CD1c-positive myeloid dendritic cell (primary cell): ENCODE measurements at regions not wholly inside any gene's neighbourhood (a gene's known extent, or its start where the extent isn't known, plus 50 kb on each side); places are given as distances from the start of the nearest gene placed in this dataset.
A peak's percentile ranks its signal among the peaks of the same experiment; 100 is the strongest.

Experiments
- DNase-seq: peaks from one replicate; pipeline ENCODE4 v3.0.0-alpha.2; 2016; ENCODE audit errors: extremely low spot score

- no peak for DNase-seq
Measured at GRCh38 chr1:229964281-229964680, 102.8 kb upstream of the GALNT2 start.

DNA sequence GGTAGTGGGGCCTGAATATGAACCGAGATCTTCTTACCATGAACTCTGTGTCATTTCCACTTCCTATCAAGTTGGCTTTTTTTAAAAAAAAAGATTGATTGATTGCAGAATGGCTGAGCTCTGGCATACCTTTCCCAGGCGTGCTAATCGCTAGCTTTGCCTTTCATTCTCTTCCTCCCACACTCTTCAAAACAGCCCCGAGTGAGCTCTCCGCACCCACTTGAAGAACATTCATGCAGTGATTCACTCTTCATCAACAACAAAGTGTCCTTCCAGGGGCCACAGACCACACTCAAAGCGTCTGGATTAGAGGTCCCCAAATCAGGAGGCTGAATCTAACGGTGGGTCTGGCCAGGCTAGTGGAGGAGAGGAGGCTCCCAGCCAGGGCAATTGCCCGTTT, 96.3 kb upstream of the GALNT2 start:
- no peak for DNase-seq

- DNase-seq: no peak
Measured at GRCh38 chr1:229971141-229971540, 95.9 kb upstream of the GALNT2 start.

GRCh38 chr1:229972600-229973296, 94.3 kb upstream of the GALNT2 start:
- DNase-seq: peak; percentile 7

DNA sequence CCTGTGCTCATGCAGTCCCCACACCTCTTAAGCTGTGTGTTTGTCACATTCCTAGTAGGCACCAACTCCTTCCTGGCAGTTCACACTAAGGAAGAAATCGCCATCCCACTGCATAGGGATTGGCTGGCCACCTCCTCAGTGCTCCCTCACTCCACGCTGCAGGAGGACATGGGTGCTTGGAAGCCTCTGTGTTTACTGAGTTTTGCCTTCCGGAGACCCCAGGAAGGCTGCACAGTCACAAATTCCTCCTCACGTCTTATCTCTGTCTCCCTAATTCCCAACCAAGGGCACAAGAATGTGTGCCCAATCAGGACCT, 93.8 kb upstream of the GALNT2 start:
- DNase-seq: no peak

- DNase-seq: no peak
Measured at GRCh38 chr1:229975047-229975446, 92.0 kb upstream of the GALNT2 start.

DNA sequence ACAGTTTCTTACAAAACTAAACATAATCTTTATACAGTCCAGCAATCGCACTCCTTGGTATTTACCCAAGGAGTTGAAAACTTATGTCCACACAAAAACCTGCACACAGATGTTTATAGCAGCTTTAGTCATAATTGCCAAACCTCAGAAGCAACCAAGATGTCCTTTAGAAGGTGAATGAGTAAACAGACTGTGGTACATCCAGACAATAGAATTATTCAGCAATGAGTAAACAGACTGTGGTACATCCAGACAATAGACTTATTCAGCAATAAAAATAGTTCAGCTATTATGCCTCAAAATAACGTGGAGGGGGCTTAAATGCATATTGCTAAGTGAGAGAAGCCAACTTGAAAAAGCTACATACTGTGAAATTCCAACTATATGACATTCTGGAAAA, 87.0 kb upstream of the GALNT2 start:
- no peak for DNase-seq

DNA sequence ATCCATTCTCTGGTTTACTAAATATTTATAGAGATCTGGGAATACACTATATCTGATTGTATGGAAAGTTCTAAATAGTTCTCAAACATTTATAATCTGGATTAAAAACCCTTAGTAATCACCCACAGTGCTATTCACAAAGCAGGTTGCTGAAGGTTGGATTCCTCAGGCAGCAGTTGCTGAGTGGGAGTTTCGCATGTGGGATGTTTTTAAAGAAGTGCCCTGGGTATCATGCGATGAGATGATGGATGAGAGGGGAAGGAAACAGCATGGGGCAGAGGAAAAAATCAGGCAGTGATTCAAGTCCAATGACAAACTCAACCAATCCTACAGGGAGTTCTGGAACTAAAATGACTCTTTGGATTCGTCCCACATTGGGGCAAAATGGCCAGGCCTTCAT, 85.3 kb upstream of the GALNT2 start:
- DNase-seq: no peak

- no peak for DNase-seq
Measured at GRCh38 chr1:229984310-229984991, 82.6 kb upstream of the GALNT2 start.

DNA sequence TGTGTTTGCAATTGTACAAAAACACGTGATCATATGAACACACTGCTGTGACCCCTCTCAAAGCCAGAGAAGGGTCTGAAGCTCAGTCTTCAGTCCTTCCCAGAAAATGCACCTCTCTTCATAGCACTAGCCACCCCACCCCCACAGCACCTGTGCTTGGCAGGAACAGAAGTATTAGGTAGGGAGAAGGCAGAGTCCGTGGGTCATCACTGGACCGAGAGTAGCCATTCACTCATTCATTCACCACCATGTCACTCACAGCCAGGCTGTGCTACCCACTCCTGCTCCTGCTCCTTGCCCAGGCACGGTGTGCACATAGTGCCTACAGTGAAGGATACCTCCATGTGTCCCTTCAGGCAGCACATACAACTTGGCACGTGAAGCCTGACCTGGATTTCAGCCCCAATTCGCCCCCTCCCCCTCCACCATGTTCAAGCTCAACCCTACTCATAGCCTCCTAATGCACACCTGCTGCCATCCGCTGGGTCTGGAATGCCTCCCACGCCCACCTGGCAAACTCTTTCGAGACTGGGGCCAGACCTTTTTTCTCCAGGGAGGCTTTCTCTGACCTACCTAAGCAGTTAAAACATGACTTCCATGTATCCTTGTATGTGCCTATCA, 81.9 kb upstream of the GALNT2 start:
- DNase-seq: no peak

DNA sequence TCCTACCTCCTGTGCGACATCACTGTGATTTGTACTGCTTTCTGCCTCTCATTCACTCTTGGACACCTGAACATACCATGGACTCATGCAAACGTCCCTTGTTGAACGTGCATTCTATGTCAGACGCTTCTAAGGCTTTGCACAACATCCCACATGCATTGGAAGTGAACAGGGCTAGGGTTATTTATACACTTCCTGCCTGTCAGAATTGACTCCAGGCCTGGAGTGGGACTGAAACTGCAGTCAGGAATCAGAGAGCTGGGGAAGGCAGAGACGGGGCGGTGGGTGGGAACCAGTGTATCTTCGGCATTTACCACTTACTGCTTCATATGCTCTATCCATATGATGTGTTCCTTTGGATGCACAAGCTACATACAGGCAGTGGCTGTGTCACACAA, 81.4 kb upstream of the GALNT2 start:
- no peak for DNase-seq

DNA sequence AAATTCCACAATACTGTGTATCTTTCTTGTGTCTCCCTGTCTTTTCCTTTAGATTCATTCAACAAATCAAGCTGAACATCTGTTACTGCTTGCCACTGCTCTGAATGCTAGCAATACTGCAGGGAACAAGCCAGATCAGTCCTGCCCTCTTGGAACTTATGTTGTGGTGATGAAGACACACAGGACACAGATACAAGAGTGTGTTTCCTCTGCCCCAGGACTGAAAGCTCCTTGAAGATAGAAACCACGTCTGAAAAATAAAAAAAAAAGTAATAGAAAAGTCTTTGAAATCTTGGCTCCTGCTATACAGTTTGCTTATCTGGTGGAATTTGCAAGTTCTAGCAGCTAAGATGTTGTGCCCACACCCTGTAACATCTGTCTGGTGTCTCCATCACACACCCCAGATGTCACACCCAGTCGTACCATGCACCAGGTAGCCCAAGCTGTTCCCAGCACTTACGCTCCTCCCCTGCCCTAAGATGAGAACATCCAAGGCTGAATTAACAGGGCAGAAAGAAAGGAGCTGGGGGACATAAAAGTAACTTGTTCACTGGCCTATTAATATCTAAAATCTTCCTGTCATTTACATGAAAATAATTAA, 80.2 kb upstream of the GALNT2 start:
- DNase-seq: no peak

DNA sequence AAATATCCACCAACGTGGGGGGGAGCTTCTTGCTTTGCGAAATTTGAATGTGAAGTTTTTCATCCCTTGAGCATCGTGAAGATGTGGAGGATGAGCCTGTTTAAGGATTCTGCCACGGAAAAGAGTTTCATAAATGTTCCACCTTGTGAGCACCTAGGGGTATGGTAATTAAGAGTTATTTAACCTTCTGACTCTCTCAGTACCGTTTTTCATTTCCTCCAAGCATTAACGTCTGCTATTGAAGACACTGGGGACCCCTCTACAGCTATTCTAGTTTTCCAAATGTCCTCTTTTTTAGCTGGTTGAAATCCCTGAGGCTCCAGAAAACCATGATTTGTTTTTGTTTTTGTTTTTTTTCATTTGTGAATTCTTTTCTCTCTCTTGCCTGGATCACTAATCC, 79.1 kb upstream of the GALNT2 start:
- DNase-seq: no peak

GRCh38 chr1:229988534-229988933, 78.5 kb upstream of the GALNT2 start:
- DNase-seq: no peak

DNA sequence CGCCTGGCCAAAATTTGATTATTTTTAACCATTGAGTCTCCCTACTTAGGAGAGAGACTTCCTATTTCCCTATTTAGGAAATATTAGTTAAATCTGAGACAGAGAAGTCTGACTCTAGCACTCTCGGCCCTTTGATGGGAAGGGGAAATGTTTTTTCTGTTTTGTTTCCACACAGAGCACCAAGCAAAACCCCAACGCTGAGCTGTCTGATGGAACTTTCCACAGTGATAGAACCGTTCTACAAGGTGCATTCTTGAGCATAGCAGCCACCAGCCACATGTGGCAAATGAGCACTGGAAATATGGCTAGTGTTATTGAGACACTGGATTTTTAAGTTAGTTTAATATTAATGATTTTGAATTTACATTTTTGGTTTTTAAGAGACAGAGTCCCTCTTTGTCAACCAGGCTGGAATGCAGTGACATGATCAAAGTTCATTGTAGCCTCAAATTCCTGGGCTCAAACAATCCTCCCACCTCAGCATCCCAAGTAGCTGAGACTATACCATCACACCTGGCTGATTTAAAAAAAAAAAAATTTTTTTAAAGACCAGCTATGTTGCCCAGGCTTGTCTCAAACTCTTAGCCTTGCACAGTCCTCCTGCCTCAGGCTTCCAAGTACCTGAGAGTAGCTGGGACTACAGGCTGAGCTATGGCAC, 77.3 kb upstream of the GALNT2 start:
- no peak for DNase-seq

- no peak for DNase-seq
Measured at GRCh38 chr1:229990326-229990725, 76.7 kb upstream of the GALNT2 start.

- no peak for DNase-seq
Measured at GRCh38 chr1:229991104-229991513, 75.9 kb upstream of the GALNT2 start.

DNA sequence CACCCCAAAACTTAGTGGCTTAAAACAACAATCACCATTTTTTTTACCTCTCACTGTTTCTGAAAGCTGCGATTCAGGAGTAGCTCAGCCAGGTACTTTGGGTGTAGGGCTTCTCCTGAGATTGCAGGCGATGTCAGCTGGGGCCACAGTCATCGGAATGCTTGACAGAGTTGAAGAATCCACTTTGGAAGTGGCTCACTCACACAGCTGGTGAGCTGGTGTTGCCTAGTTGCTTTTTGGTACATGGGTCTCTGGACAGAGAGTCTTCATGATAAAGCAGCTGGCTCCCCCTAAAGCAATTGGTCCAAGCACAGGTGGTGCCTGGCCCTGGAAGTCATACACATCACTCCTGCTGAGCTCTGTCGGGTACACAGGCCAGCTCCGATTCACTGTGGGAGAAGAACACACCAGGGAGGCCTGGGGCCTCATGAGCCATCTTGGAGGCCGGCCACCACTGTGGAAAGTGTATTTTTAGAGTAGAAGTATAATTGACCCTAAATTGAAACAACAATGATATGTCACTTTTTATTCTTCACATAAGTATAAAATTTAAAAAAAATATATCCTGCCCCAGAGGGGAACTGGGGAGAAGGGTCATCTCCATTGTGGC, 75.2 kb upstream of the GALNT2 start:
- no peak for DNase-seq

DNA sequence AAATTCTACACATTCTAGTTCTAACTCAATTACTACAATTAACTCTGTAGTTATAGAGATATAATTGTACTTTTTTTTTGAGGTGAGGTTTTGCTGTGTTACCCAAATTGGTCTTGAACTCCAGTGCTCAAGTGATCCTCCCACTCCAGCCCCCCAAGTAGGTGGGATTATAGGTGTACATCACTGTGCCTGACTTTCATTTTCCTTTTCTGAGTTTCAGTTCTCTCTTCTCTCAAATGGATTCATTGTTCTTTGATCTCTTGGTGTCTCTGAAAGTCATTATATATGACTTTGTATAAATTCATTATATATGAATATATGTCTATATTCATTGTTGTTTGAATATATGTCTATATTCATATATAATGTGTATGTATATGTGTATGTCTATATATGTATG, 74.0 kb upstream of the GALNT2 start:
- no peak for DNase-seq

DNA sequence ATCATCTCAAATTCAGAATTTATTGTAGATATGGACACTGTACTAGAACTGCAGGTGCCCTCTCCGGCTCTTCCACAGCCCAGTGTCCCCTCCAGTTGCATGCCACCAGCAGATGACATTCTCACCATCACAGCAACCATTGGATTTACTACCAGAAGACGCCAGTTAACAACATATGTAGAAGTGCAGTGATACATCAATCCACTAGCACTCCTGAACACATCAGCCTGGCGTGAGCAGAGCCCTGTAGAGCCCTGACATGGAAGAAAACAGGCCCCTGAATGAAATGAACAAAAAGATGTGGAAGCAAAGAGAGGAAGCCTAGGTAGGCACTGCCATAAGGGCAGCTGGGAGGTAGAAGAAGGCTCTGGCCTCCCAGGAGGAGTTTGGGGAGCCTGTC, 73.1 kb upstream of the GALNT2 start:
- DNase-seq: no peak

- no peak for DNase-seq
Measured at GRCh38 chr1:229999004-229999670, 67.9 kb upstream of the GALNT2 start.
